NCI-H2029 treated with DMSO at 0.1 percent for 48 hours (cell line): ENCODE measurements at regions not wholly inside any gene's neighbourhood (a gene's known extent, or its start where the extent isn't known, plus 50 kb on each side); places are given as distances from the start of the nearest gene placed in this dataset.

Experiments used
- DNase-seq: peaks from one replicate; lab custom pipeline; 2025; lab: John Stamatoyannopoulos, UW

- DNase-seq: no peak
These were observed 288.2 kb downstream of the PTPRU start for GRCh38 chr1:29524285-29525065.

- no peak for DNase-seq
These were observed 287.3 kb downstream of the PTPRU start for GRCh38 chr1:29523576-29523975.

- no peak for DNase-seq
These were observed 286.8 kb downstream of the PTPRU start for GRCh38 chr1:29523136-29523535.

GRCh38 chr1:29521811-29522580 lies 285.7 kb downstream of the PTPRU start:
- DNase-seq: no peak

GRCh38 chr1:29521438-29521715 lies 285.1 kb downstream of the PTPRU start:
- no peak for DNase-seq

- DNase-seq: no peak
These were observed 284.5 kb downstream of the PTPRU start for GRCh38 chr1:29520571-29521437.

GRCh38 chr1:29519788-29520110 lies 283.4 kb downstream of the PTPRU start:
- no peak for DNase-seq

- DNase-seq: no peak
These were observed 282.9 kb downstream of the PTPRU start for GRCh38 chr1:29519108-29519787.

- no peak for DNase-seq
These were observed 282.0 kb downstream of the PTPRU start for GRCh38 chr1:29518183-29518835.

GRCh38 chr1:29517251-29518086 lies 281.1 kb downstream of the PTPRU start:
- no peak for DNase-seq

GRCh38 chr1:29516063-29516820 lies 279.9 kb downstream of the PTPRU start:
- no peak for DNase-seq

- DNase-seq: no peak
These were observed 279.0 kb downstream of the PTPRU start for GRCh38 chr1:29515170-29515955.

- no peak for DNase-seq
These were observed 278.2 kb downstream of the PTPRU start for GRCh38 chr1:29514361-29515169.

- DNase-seq: peak; percentile 37
These were observed 277.0 kb downstream of the PTPRU start for GRCh38 chr1:29513357-29513756.

GRCh38 chr1:29511436-29511835 lies 275.1 kb downstream of the PTPRU start:
- DNase-seq: no peak

GRCh38 chr1:29508458-29509107 lies 272.3 kb downstream of the PTPRU start:
- no peak for DNase-seq

GRCh38 chr1:29506678-29507225 lies 270.4 kb downstream of the PTPRU start:
- DNase-seq: no peak
